ENCODE measurements at regions not wholly inside any gene's neighbourhood (a gene's known extent, or its start where the extent isn't known, plus 50 kb on each side); places are given as distances from the start of the nearest gene placed in this dataset.

DNA sequence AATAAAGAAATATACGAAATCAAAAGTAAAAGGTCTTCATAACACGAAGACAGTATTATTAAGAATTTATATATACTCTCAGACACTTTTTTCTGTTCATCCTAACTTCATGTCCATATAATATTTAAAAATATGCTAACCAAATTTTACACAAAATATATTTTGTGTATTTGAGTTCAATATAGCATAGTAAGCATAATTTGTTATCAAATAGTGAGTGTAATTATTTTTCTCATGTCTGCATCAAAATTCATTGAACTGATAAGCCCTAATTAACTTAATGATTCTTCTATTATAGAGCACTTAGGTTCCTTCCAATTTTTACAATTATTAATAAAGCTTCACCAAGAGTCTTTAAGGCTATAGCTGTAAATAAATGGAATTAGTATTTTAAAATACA is 99.7 kb upstream of the SYT1 start:
- TF ChIP-seq, protein P1, sequence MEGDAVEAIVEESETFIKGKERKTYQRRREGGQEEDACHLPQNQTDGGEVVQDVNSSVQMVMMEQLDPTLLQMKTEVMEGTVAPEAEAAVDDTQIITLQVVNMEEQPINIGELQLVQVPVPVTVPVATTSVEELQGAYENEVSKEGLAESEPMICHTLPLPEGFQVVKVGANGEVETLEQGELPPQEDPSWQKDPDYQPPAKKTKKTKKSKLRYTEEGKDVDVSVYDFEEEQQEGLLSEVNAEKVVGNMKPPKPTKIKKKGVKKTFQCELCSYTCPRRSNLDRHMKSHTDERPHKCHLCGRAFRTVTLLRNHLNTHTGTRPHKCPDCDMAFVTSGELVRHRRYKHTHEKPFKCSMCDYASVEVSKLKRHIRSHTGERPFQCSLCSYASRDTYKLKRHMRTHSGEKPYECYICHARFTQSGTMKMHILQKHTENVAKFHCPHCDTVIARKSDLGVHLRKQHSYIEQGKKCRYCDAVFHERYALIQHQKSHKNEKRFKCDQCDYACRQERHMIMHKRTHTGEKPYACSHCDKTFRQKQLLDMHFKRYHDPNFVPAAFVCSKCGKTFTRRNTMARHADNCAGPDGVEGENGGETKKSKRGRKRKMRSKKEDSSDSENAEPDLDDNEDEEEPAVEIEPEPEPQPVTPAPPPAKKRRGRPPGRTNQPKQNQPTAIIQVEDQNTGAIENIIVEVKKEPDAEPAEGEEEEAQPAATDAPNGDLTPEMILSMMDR (IDR thresholded peaks at IDR 0.05), result no peak
- no peak for TF ChIP-seq POLR2A (IDR thresholded peaks at IDR 0.05)

Data from thyroid gland (tissue), 4 donors.